Sigmoid colon (tissue), 3 donors: ENCODE measurements at regions not wholly inside any gene's neighbourhood (a gene's known extent, or its start where the extent isn't known, plus 50 kb on each side); places are given as distances from the start of the nearest gene placed in this dataset.

ENCODE experiments used
- CTCF ChIP-seq, 4 experiments: fragments of 450-650 bp in 3 of 4; fragments of 200-600 bp in 1 of 4; IDR thresholded peaks; one replicate each; pipeline ENCODE4 v1.5.1; 2016 to 2019; ENCODE audit warnings: antibody characterized with exemption in 4 of 4, mild to moderate bottlenecking in 3 of 4, moderate library complexity in 2 of 4
- POLR2A ChIP-seq, 2 donors: fragments of 450-650 bp; IDR thresholded peaks; one replicate each; pipeline ENCODE4 v1.6.1; 2016; ENCODE audit warnings: antibody characterized with exemption in 2 of 2, mild to moderate bottlenecking in 2 of 2, moderate library complexity in 2 of 2

GRCh38 chr5:164098979-164099378 lies 593.6 kb downstream of the MAT2B start:
- TF ChIP-seq POLR2A (IDR thresholded peaks at IDR 0.05) (no peak), CTCF (IDR thresholded peaks at IDR 0.05) (no peak)
